Muscle layer of colon (tissue), 2 donors: ENCODE measurements at regions not wholly inside any gene's neighbourhood (a gene's known extent, or its start where the extent isn't known, plus 50 kb on each side); places are given as distances from the start of the nearest gene placed in this dataset.

ENCODE experiments used
- H3K27ac ChIP-seq: one replicate; pipeline ENCODE4 v1.7.0; 2013; ENCODE audit warnings: low read depth, mild to moderate bottlenecking, low read length, moderate library complexity
- H3K27me3 ChIP-seq, 2 donors: one replicate each; pipeline ENCODE4 v1.7.0; 2013; ENCODE audit warnings: low read length in 2 of 2, mild to moderate bottlenecking in 2 of 2; ENCODE audit not compliant: insufficient read depth in 2 of 2, control insufficient read depth in 1 of 2
- H3K36me3 ChIP-seq: one replicate; pipeline ENCODE4 v1.7.0; 2013; ENCODE audit warnings: mild to moderate bottlenecking, low read length; ENCODE audit not compliant: insufficient read depth
- H3K4me1 ChIP-seq: one replicate; pipeline ENCODE4 v1.7.0; 2013; ENCODE audit warnings: mild to moderate bottlenecking, low read length; ENCODE audit not compliant: insufficient read depth
- H3K4me3 ChIP-seq, 2 donors: one replicate each; pipeline ENCODE4 v1.7.0; 2013; ENCODE audit warnings: low read length in 2 of 2, low read depth in 1 of 2, mild to moderate bottlenecking in 1 of 2, moderate library complexity in 1 of 2
- H3K9ac ChIP-seq: one replicate; pipeline ENCODE4 v1.7.0; 2013; ENCODE audit warnings: low read length
- H3K9me3 ChIP-seq: one replicate; pipeline ENCODE4 v1.7.0; 2013; ENCODE audit warnings: mild to moderate bottlenecking, low read length
- donor health status: abdominal sarcoma.
- donor health status: Adenocarcinoma of cecum.

- Histone ChIP-seq H3K9ac (no peak overlapping the region), H3K36me3 (no peaks in the 10 kb centered on the region), H3K27me3 (no peaks in the 10 kb centered on the region), H3K4me1 (peaks cover 19% of the 10 kb centered on the region), H3K9me3 (no peaks in the 10 kb centered on the region), H3K27ac (no peak overlapping the region), H3K4me3 (no peak overlapping the region)
These were observed 536.0 kb upstream of the JARID2 start for GRCh38 chr6:14709900-14710299.

GRCh38 chr6:14710421-14710820 lies 535.4 kb upstream of the JARID2 start:
- Histone ChIP-seq H3K9ac (no peak overlapping the region), H3K9me3 (no peaks in the 10 kb centered on the region), H3K4me3 (no peak overlapping the region), H3K36me3 (no peaks in the 10 kb centered on the region), H3K4me1 (peaks cover 19% of the 10 kb centered on the region), H3K27me3 (no peaks in the 10 kb centered on the region), H3K27ac (no peak overlapping the region)

- H3K27ac ChIP-seq, result no peak overlapping the region
These were observed 534.7 kb upstream of the JARID2 start for GRCh38 chr6:14711056-14711703.

GRCh38 chr6:14711704-14712379 lies 534.0 kb upstream of the JARID2 start:
- H3K27me3 ChIP-seq, result no peaks in the 10 kb centered on the region
- H3K27ac ChIP-seq, result no peak overlapping the region
- no peak overlapping the region for H3K4me3 ChIP-seq
- no peaks in the 10 kb centered on the region for H3K9me3 ChIP-seq
- peaks cover 18% of the 10 kb centered on the region for H3K4me1 ChIP-seq
- no peak overlapping the region for H3K9ac ChIP-seq
- H3K36me3 ChIP-seq, result no peaks in the 10 kb centered on the region

More at GRCh38 chr6:14711056-14711703, 534.7 kb upstream of the JARID2 start:
- no peaks in the 10 kb centered on the region for H3K36me3 ChIP-seq
- H3K4me3 ChIP-seq, result no peak overlapping the region
- H3K9me3 ChIP-seq, result no peaks in the 10 kb centered on the region
- peaks cover 19% of the 10 kb centered on the region for H3K4me1 ChIP-seq
- no peaks in the 10 kb centered on the region for H3K27me3 ChIP-seq
- H3K9ac ChIP-seq, result no peak overlapping the region

GRCh38 chr6:14713008-14713960 lies 532.6 kb upstream of the JARID2 start:
- H3K27me3 ChIP-seq, result no peaks in the 10 kb centered on the region
- H3K4me1 ChIP-seq, result peaks cover 5% of the 10 kb centered on the region
- H3K4me3 ChIP-seq, result no peak overlapping the region
- no peak overlapping the region for H3K9ac ChIP-seq
- no peaks in the 10 kb centered on the region for H3K36me3 ChIP-seq
- H3K9me3 ChIP-seq, result no peaks in the 10 kb centered on the region
- no peak overlapping the region for H3K27ac ChIP-seq

GRCh38 chr6:14713966-14714631 lies 531.8 kb upstream of the JARID2 start:
- Histone ChIP-seq H3K27me3 (no peaks in the 10 kb centered on the region), H3K4me3 (no peak overlapping the region), H3K27ac (no peak overlapping the region), H3K9me3 (no peaks in the 10 kb centered on the region), H3K4me1 (peaks cover 5% of the 10 kb centered on the region), H3K36me3 (no peaks in the 10 kb centered on the region), H3K9ac (no peak overlapping the region)

GRCh38 chr6:14715076-14715475 lies 530.8 kb upstream of the JARID2 start:
- Histone ChIP-seq H3K36me3 (no peaks in the 10 kb centered on the region), H3K27ac (no peak overlapping the region), H3K9me3 (no peaks in the 10 kb centered on the region), H3K27me3 (no peaks in the 10 kb centered on the region), H3K4me3 (no peak overlapping the region), H3K9ac (no peak overlapping the region), H3K4me1 (peaks cover 5% of the 10 kb centered on the region)

- Histone ChIP-seq H3K27ac (no peak overlapping the region), H3K9me3 (no peaks in the 10 kb centered on the region), H3K36me3 (no peaks in the 10 kb centered on the region), H3K9ac (no peak overlapping the region), H3K4me1 (peaks cover 5% of the 10 kb centered on the region), H3K27me3 (no peaks in the 10 kb centered on the region), H3K4me3 (no peak overlapping the region)
These were observed 529.2 kb upstream of the JARID2 start for GRCh38 chr6:14716499-14717146.

- Histone ChIP-seq H3K36me3 (no peaks in the 10 kb centered on the region), H3K27me3 (no peaks in the 10 kb centered on the region), H3K4me3 (no peak overlapping the region), H3K4me1 (peaks cover 5% of the 10 kb centered on the region), H3K9me3 (no peaks in the 10 kb centered on the region), H3K9ac (no peak overlapping the region), H3K27ac (no peak overlapping the region)
These were observed 528.6 kb upstream of the JARID2 start for GRCh38 chr6:14717307-14717706.

- Histone ChIP-seq H3K4me3 (no peak overlapping the region), H3K4me1 (peaks cover 2% of the 10 kb centered on the region), H3K27ac (no peak overlapping the region), H3K9ac (no peak overlapping the region), H3K27me3 (no peaks in the 10 kb centered on the region), H3K9me3 (no peaks in the 10 kb centered on the region), H3K36me3 (no peaks in the 10 kb centered on the region)
These were observed 527.0 kb upstream of the JARID2 start for GRCh38 chr6:14718861-14719260.
